Hematopoietic multipotent progenitor cell treated with erythropoietin and hydrocortisone succinate and interleukin-3 and kit ligand, for 6 days (in vitro differentiated cells): ENCODE measurements at regions not wholly inside any gene's neighbourhood (a gene's known extent, or its start where the extent isn't known, plus 50 kb on each side); places are given as distances from the start of the nearest gene placed in this dataset.
"Not testable (repeated sequence)": the region's sequence is repeated elsewhere in the genome, so short reads cannot be mapped to it uniquely, and the experiment has no call there.

Experiments
- DNase-seq: peaks from one replicate; pipeline ENCODE4 v3.0.0-alpha.2; 2015

DNA sequence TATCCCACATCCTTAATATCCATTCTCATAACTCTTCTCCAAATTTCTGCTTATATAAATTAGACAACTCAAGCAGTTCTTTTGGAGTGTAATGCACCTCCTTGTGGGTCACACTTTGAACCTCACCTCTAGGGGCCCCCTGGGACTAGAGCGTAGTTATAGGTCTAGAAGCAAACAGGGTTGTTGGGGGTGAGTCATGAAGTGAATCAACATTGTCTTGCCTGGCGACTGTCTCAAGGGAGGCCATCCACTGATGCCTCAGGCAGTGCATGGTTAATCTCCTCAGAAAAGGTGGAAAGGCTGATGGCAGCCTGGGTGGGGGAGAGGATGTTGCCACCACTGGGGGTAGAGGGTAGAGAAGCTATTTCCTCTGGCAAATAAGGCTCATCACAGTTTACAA lies 129.1 kb downstream of the TNFRSF21 start:
- no peak for DNase-seq

DNA sequence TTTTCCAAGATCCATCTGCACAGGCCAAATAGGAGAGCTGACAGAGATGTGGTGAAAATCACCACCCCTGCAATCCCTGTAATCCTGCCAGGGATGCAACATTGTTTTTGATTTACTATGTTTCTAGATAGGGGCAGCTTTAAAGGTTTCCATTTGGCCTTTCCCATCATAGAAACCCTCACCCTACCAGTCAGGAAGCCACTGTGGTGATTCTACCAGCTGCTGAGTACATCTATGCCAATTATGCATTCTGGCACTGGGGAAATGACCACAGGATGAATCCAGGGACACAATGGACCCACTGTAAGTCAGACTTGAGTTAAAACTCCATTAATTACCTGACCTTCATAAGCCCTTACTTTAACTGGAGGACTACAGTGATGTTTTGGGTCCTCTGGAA lies 130.4 kb downstream of the TNFRSF21 start:
- no peak for DNase-seq

DNA sequence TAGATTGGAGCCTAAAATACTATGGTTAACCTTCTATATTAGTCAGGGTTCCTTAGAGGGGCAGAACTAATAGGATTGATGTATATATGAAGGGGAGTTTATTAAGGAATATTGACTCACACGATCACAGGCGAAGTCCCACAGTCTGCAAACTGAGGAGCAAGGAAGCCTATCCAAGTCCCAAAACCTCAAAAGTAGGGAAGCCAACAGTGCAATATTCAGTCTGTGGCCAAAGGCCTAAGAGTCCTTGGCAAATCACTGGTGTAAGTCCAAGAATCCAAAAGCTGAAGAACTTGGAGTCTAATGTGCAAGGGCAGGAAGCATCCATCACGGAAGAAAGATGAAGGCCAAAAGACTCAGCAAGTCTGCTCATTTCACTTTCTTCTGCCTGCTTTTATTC lies 133.5 kb upstream of the ADGRF1 start:
- DNase-seq = no peak

DNA sequence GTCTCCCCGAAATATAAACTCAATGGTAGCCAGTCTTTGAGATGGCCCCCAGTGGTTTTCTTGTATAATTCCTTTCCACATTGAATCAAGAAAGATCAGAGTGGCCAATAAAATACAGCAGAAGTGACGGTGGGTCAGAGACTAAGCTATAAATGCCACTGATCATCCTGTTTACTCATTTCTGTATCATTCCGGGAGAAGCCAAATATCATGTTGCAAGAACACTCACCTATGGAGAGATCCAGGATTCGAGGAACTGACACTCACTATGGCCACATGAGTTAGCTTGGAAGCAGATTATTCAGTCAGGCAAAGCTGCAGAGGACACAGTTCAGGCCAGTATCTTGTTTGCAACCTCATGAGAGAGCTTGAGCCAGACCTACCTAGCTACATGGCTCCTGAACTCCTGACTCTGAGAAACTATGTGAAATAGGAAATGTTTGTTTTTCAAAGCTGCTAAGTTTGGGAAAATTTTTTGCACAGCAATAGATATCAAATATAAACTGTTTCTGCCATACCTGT lies 132.4 kb upstream of the ADGRF1 start:
- no peak for DNase-seq

DNA sequence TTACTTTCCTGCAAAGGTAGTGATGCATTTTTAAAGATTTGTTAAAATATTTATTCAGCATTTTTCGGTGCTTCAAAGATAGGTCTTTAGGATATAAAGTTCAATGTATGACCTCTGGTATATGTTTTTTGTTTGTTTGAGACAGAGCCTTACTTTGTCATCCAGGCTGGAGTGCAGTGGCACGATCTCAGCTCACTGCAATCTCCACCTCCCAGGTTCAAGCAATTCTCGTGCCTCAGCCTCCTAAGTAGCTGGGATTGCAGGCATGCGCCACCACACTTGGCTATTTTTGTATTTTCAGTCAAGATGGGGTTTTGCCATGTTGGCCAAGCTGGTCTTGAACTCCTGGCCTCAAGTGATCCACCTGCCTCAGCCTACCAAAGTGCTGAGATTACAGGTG lies 131.9 kb upstream of the ADGRF1 start:
- DNase-seq = not testable (repeated sequence)

DNA sequence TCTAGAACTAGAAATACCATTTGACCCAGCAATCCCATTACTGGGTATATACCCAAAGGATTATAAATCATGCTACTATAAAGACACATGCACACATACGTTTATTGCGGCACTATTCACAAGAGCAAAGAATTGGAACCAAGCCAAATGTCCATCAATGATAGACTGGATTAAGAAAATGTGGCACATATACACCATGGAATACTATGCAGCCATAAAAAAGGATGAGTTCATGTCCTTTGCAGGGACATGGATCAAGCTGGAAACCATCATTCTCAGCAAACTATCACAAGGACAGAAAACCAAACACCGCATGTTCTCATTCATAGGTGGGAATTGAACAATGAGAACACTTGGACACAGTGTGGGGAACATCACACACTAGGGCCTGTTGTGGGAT lies 131.0 kb upstream of the ADGRF1 start:
- DNase-seq = not testable (repeated sequence)

DNA sequence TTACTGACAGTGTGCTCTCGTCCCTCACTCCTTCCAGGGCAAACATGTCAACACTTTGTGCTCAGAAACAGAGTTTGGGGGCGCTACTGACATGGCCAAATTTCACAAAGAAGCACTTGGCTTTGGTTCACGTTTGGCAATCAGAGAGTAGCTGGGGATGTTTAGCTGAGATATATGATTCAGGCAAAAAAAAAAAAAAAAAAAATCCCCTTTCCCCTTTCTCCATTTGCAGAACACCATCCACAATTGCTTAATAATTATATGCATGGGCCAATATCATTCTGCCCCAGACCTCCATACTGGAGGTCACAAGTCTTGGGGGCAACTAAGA lies 128.4 kb upstream of the ADGRF1 start:
- no peak for DNase-seq

DNA sequence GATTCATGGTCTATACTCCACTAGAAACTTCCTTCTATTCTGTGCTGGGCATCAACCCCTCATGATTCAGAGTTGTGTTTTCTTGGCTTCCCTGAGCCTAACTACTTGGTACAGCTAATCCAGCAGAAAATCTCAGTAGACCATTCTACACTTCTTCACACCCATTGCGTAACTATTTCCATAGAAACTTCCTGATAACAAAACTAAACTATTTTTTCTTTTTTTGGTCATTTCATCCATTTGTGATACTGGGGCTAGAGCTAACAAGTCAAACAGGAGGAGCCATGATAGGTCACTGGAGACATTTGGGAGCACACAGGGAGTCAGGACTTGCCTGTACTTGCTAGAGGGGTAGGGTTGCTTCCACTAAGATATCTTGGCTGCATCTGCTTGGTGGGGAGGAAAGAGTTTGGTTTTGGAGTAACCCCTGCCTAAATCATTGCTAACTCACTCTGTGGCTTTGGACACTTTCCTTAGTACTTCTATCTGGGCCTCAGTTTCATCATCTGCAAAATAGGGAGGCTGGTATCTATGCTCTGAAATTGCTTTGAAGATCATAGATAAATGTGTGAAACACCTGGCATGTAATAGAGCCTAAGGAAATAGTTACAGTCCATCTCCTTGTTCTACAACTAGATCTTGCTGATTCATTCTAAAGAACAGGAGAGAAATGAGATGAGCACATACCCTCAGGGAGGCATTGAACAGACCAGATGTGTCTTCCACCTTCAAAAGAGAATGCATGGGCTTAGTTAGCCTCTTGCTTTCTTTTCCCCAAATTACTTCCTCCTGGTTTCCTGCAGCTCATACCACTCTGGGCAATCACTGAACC lies 127.9 kb upstream of the ADGRF1 start:
- DNase-seq = no peak

DNA sequence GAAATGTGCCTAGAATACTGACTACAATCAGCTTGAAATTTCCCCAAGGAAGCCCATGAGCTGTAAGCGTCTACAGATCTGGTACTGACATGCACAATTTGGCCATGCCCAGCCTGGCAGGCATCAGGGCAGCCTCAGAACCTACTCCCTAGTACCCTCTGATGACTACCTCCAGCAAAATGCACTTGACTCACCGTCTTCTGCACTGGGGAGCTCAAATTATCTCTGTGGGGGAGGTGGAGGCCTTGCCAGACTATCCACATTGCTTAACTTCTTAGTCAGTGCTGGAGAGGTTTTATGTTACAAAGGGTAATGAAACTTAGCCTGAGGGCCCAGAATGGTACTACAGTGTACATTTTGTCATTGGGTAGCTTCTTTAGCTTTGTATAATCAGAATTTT lies 126.0 kb upstream of the ADGRF1 start:
- no peak for DNase-seq

DNA sequence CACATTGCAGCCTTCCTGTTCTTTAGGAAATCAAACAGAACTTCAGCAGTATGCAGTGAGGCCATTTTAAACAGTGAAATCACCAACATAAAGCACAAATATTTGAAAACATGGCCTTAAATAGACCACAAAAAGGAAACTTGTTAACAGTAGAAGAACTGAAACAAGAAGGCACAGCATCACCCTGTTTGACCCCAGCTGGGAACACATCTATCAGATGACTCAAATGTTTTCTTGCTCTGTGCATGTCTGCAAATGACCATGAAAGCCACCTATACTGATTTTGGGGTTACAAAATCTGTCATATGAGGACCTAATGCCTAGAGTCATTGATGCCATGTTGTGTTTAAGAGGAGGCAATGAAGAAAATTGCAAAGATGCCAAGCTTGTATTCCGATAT lies 123.8 kb upstream of the ADGRF1 start:
- DNase-seq = no peak

DNA sequence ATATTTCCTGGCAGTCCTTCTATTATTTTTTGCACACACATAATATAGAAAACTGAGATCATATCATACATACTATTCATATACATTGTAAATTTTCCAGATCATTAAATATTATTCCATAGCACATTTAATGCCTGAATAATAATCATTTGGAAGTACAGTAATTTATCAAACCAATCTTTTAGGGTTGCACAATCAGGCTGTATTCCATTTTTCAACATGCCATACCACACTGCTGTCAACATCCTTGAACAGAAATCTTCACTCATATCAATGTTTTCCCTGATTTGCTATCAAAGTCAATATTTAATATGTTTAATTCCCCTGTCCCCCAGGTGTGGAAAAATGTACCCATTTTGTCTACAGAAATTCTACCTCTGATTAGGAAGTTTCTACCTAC lies 122.7 kb upstream of the ADGRF1 start:
- no peak for DNase-seq

DNA sequence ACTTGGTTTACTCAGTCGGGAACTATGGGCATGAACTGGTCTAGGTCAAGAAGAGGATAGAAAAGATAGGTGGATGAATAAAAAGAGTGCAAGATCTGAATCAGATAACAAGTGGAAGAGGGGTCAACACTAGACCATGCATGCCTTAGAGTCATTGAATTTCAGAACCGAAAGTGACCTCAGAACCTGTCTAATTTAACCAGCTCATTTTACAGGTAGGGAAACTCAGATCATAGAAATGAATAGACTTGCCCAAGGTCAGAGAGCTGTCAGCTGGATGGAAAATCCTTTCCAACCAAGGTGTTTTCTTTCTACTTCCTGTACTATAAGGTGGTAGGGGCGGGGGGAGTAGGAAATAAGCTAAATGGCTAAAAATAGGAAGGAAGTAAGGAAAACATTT lies 121.4 kb upstream of the ADGRF1 start:
- DNase-seq = no peak

DNA sequence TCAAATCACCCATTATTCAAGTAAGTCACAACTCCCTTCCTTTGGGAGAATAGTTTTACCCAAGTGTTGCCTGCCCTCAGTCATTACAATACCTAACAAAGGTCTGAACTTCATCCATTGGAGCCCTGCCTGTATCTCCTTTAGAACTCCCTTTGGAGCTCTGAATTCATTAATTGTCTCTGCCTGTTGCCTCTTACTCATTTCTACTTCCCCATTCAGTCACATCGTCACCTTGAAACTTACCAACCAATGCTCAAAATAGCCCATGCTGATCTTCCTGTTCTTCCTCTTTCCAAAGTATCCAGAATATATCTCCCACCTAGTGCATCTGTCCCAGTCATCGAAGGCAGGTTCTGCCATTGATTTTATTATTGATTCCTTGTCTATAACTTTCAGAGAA lies 120.7 kb upstream of the ADGRF1 start:
- DNase-seq = no peak

DNA sequence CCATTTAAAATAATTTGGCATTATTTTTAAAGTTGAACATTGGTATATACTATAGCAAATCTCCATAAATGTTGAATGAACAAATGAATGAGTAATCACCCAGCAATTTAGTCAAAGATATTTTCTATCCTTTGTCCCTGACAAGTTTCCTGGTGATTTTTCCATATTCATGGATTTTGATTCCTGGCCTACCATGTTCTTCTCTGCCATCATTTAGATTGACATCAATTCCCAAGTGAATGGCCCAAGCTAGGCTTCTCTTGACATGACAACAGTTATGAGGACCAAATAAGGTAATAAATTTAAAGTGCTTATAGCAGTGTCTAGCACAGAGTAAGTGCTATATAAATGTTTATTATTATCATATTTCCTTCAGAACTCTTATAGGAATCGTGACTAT lies 120.1 kb upstream of the ADGRF1 start:
- no peak for DNase-seq

DNA sequence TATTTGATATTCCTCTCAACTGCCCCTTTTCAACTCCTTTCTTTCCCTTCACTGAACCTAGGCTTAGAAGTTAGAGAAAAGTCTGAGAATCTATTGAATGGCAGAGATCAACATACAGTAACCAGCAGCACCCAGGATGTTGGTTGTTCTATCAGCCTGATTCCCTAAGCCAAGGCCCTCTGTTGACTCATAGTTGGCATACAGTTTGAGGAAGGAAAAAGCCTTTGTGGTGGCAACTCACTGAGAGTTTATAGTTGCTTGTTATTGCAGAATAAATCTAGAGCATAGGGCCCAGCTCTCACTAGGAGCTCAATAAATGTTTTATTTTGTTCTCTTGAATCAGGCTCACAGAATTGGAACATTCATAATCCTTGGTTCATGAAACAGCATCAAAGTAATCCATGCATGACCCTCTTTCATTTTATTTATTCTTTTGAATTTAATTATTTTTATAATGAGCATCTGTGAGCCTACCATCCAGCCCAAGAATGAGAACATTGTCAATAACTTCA lies 119.1 kb upstream of the ADGRF1 start:
- peak; percentile 33 for DNase-seq

DNA sequence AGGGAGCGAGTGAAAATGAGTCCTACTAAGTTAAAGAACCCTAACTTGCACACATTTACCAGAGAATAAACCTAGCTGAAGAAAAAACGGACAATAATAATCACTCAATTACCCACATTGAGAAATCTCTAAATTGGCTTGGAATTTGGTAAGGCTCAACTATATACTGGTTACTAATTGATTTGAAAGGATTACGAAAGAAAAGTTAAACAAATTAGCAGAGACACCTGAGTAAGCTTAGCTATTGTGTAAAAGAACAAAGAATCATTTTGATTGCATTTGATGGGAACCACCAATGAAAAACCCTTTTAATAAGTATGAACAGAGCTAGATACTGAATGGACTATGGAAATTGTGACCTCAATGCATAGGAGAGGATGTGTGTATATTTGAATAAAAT lies 118.6 kb upstream of the ADGRF1 start:
- DNase-seq = no peak

DNA sequence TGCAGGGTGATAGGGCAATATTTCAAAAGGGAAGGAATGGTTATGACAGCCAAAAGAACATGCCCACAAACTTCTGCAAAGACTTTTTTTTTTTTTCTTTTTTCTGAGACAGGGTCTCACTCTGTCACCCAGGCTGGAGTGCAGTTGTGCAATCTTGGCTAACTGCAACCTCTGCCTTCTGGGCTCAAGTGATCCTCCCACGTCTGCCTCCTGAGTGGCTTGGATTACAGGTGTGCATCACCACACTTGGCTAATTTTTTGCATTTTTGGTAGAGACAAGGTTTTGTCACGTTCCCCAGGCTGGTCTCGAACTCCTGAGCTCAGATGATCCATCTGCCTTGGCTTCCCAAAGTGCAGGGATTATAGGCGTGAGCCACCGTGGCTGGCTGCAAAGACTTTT lies 117.6 kb upstream of the ADGRF1 start:
- no peak for DNase-seq

DNA sequence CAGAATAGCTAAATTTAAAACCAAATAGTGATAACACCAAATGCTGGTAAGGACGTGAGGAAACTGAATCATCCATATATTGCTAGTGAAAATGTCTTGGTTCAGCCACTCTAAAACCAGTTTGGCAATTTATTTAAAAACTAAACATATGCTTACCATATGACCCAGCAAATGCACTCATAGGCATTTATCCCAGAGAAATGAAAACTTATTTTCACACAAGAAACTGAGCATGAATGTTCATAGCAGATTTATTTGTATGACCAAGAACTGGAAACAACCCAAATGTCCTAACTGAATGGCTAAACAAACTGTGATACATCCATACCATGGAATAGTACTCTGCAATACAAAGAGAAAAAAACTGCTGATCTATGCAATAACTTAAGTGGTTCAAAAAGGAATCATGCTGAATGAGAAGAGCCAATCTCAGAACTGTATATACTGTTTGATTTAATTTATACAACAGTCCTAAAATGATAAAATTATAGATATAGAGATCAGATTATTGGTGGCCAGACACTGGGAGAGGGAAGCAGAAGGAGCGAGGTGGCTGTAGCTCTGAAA lies 115.6 kb upstream of the ADGRF1 start:
- no peak for DNase-seq

DNA sequence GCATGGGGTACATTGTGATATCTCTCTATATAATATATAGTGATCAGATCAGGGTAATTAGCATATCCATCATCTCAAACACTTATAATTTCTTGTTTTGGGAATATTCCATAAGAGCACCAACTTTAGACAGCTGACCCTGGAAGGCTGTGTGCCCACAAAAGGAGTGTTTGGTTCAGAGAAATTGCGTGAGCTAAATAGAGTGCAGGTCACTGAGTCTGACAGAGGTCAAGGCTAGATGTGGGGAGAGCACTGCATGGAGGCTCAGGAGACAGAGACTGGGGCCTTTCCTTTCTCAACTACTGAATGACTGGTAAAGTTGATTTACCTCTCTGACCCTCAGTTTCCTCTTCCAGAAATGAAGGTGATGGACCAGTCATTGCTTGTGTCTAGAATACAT lies 114.9 kb upstream of the ADGRF1 start:
- DNase-seq = no peak

DNA sequence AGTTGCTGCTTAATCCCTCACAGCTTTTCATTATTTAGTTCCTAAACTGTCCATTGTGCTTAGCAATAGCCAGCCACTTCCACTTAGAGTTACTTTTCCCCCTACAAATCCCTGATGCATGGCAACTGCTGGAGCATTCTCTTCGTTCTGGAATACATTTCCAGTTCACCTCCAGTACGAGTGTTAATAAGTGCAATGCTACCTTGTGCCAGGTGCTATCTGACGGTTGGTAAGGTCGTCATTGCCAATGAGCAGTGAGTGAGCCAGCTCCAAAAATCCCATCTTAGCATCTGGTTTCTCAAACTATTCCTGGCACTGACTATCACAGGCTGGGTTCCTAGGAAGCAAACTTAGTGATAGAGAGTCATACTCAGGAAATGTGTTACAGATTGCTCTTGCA lies 114.1 kb upstream of the ADGRF1 start:
- no peak for DNase-seq

DNA sequence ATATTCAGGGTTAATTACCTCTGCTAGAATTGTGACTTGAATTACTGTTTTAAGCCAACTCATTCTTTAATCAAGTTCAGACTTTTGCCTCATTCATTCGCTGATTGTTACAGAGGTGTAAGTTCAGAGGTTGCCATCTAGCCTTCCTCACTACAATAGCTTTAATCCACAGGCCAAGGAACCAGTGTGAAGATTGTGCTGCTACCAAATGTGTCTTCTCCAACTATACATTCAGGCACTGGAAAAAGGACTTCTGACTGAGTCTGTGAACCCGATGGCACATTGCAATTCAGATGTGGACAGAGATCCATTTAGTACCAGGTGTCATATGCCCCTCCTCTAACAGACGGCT lies 111.2 kb upstream of the ADGRF1 start:
- no peak for DNase-seq

DNA sequence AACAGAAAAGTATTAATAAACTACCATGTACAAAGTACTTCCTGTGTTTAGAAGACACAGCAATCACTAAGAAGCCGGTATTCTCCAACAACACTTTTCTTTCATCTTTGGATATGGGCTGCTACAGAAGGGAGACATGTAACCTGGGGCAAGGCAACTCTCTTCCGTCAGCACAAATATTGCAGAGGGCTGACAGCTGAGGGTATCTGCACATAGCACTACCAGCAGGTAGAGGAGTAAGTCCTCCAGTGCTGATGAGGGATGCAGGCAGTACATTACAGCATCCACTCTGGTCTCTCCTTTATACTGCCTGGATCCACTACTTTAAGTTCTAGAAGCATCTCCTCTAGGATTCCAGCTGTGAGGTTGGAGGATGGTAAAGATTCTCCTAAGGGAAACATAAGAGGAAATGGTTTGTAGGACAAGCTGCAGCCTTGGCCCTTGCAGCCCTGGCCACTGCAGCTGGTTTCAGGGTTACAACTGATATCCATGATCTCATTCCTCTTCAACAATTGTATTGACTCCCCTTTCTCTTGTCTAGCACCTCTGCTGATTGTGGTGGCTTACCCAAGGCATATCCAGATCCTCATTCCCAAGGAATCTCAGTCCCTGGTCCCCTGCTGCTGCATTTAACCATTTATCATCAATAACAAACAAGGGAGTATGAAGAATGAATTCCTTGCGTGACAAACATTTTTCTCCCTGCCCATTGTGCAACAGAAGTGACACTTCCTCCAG lies 110.7 kb upstream of the ADGRF1 start:
- no peak for DNase-seq

DNA sequence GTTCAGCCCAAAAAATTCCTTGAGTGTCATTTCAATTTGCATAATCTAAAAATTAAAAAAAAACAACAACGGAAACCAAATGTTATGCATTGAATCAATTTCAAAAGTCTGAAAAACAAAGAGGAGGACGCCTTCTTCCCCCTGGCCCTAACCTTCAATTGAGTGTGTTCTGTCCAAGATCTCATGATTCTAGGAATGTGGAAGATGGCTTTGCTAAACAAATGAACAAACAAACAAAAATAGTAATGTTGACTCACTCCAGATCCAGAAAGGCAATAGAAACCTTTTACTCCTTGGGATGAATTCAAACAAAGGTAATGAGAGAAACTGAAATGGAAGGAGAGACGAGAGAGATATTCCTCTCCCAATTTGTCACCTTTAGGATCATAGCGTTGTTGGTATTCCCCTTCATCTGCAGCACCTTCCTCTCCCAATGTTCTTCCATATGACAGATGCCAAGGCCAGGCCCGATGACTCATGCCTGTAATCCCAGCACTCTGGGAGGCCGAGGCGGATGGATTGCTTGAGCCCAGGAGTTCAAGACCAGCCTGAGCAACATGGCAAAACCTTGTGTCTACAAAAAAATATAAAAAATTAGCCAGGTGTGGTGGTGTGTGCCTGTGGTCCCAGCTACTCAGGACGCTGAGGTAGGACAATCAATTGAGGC lies 109.2 kb upstream of the ADGRF1 start:
- DNase-seq = no peak

DNA sequence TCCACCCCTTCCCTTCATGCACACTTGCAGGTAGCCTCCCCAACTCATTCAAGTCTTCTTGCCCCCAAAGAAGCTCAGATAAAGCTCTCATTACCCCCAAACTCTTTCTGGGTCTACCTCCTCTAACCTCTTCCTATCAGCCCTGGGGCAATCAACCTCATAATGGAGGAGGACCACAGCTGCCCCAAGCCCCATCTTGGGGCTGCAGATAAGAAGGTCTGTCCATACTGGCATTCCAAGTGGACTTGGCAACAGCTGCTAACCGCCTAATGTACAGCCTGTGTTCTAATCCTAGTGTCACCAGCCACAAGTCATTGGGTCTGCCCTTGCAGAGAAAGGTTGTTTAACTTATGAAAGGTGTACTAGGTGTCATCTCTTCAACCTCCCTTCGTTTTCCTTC lies 107.4 kb upstream of the ADGRF1 start:
- no peak for DNase-seq
